ENCODE measurements at regions not wholly inside any gene's neighbourhood (a gene's known extent, or its start where the extent isn't known, plus 50 kb on each side); places are given as distances from the start of the nearest gene placed in this dataset.

DNA sequence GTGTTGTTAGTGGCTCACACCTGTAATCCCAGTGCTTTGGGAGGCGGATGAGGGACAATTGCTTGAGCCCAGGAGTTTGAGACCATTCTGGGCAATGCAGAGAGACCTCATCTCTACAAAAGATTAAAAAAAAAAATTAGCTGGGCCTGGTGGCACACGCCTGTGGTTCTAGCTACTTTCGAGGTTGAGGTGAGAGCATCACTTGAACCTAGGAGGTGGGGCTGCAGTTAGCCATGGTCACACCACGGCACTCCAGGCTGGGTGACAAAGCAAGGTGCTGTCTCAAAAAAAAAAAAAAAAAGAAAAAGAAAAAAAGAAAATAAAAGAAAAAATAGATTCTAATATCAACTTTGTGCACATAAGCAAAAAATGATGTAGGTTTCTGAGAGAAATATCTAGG is 1492.5 kb upstream of the TMEFF2 start:
- no peaks in the 10 kb centered on the region for H3K27me3 ChIP-seq (ENCODE audit: insufficient read depth, low read length, poor library complexity, severe bottlenecking)
- no peak for TF ChIP-seq EZH2phosphoT487 (IDR thresholded peaks at IDR 0.05; ENCODE audit: borderline replicate concordance)
- TF ChIP-seq, protein P1, sequence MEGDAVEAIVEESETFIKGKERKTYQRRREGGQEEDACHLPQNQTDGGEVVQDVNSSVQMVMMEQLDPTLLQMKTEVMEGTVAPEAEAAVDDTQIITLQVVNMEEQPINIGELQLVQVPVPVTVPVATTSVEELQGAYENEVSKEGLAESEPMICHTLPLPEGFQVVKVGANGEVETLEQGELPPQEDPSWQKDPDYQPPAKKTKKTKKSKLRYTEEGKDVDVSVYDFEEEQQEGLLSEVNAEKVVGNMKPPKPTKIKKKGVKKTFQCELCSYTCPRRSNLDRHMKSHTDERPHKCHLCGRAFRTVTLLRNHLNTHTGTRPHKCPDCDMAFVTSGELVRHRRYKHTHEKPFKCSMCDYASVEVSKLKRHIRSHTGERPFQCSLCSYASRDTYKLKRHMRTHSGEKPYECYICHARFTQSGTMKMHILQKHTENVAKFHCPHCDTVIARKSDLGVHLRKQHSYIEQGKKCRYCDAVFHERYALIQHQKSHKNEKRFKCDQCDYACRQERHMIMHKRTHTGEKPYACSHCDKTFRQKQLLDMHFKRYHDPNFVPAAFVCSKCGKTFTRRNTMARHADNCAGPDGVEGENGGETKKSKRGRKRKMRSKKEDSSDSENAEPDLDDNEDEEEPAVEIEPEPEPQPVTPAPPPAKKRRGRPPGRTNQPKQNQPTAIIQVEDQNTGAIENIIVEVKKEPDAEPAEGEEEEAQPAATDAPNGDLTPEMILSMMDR (conservative IDR thresholded peaks at IDR 0.05; ENCODE audit: low read length), result no peak
- no peak overlapping the region for H2AFZ ChIP-seq (ENCODE audit: low read length)
- H3F3A ChIP-seq (ENCODE audit: low read depth), result no peaks in the 10 kb centered on the region
- no peaks in the 10 kb centered on the region for H3K36me3 ChIP-seq (ENCODE audit: insufficient read depth, low read length)
- H3K9me3 ChIP-seq (ENCODE audit: insufficient read depth, low read depth, low read length), result no peaks in the 10 kb centered on the region
- H3K4me3 ChIP-seq (ENCODE audit: low read length, poor library complexity, severe bottlenecking), result no peak overlapping the region
- H3K4me2 ChIP-seq (ENCODE audit: low read depth, low read length, poor library complexity, severe bottlenecking), result no peak overlapping the region
- no peaks in the 10 kb centered on the region for H3K9me2 ChIP-seq (replicated peaks; ENCODE audit: low read depth, low read length)
- no peaks in the 10 kb centered on the region for H3K79me2 ChIP-seq (ENCODE audit: insufficient read depth, low read length)
- no peaks in the 10 kb centered on the region for H4K20me1 ChIP-seq (ENCODE audit: insufficient read depth, low read length, poor library complexity, severe bottlenecking)
- no peak overlapping the region for H3K9ac ChIP-seq (ENCODE audit: low read depth, low read length, poor library complexity, severe bottlenecking)
- H3K4me1 ChIP-seq (ENCODE audit: insufficient read depth, low read length, poor library complexity, severe bottlenecking), result no peaks in the 10 kb centered on the region

DNA sequence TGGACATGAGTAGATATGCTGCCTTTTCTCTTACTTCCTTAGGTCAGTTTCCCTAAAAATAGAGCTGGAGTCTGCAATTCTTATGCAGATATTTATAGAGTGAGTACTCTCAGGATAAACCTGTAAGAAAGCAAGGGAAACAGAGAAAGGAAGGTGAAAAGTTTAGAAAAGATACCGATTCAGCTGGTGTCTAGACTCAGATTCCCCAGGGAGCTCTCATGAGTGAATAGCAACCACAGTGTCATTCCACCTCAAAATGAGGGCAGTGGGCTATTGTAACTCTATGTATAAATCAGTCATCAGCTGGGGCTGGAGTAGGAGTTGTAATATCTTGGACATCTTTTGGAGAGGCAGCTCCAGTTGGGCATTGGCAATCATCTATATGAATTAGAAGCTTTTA is 1485.1 kb upstream of the TMEFF2 start:
- TF ChIP-seq, protein P1 (conservative IDR thresholded peaks at IDR 0.05; ENCODE audit: low read length), result no peak
- TF ChIP-seq EZH2phosphoT487 (IDR thresholded peaks at IDR 0.05; ENCODE audit: borderline replicate concordance), result no peak
- Histone ChIP-seq H3K9me3 (ENCODE audit: insufficient read depth, low read depth, low read length) (no peaks in the 10 kb centered on the region), H3K4me1 (ENCODE audit: insufficient read depth, low read length, poor library complexity, severe bottlenecking) (no peaks in the 10 kb centered on the region), H3K9me2 (replicated peaks; ENCODE audit: low read depth, low read length) (no peaks in the 10 kb centered on the region), H3K9ac (ENCODE audit: low read depth, low read length, poor library complexity, severe bottlenecking) (no peak overlapping the region), H3K36me3 (ENCODE audit: insufficient read depth, low read length) (no peaks in the 10 kb centered on the region), H2AFZ (ENCODE audit: low read length) (no peak overlapping the region), H3K27me3 (ENCODE audit: insufficient read depth, low read length, poor library complexity, severe bottlenecking) (no peaks in the 10 kb centered on the region), H3K79me2 (ENCODE audit: insufficient read depth, low read length) (no peaks in the 10 kb centered on the region), H4K20me1 (ENCODE audit: insufficient read depth, low read length, poor library complexity, severe bottlenecking) (no peaks in the 10 kb centered on the region), H3F3A (ENCODE audit: low read depth) (no peaks in the 10 kb centered on the region), H3K4me3 (ENCODE audit: low read length, poor library complexity, severe bottlenecking) (no peak overlapping the region), H3K4me2 (ENCODE audit: low read depth, low read length, poor library complexity, severe bottlenecking) (no peak overlapping the region)

DNA sequence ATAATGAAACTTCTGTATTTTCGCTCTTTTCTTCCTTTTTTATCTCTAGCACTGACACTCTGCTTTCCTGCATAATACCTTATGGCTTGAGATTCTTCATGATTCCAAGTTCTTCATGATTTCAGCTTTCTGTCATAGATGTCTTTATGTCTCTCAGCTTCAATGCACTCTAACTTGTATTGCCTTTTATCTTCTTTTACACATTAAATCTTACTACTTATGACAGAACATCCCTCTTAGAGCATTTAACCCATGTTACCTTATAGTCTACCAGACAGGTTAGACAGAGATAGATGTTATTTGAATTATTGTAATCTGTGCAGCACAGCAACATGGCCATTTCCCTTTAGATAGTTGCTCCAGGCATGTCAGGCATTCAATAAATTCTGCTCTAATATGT is 1475.7 kb upstream of the TMEFF2 start:
- no peaks in the 10 kb centered on the region for H3K9me3 ChIP-seq (ENCODE audit: insufficient read depth, low read depth, low read length)
- H4K20me1 ChIP-seq (ENCODE audit: insufficient read depth, low read length, poor library complexity, severe bottlenecking), result no peaks in the 10 kb centered on the region
- no peaks in the 10 kb centered on the region for H3K36me3 ChIP-seq (ENCODE audit: insufficient read depth, low read length)
- no peak overlapping the region for H2AFZ ChIP-seq (ENCODE audit: low read length)
- no peaks in the 10 kb centered on the region for H3K79me2 ChIP-seq (ENCODE audit: insufficient read depth, low read length)
- no peak overlapping the region for H3K4me2 ChIP-seq (ENCODE audit: low read depth, low read length, poor library complexity, severe bottlenecking)
- no peaks in the 10 kb centered on the region for H3K4me1 ChIP-seq (ENCODE audit: insufficient read depth, low read length, poor library complexity, severe bottlenecking)
- H3F3A ChIP-seq (ENCODE audit: low read depth), result no peaks in the 10 kb centered on the region
- no peaks in the 10 kb centered on the region for H3K9me2 ChIP-seq (replicated peaks; ENCODE audit: low read depth, low read length)
- TF ChIP-seq, protein P1 (conservative IDR thresholded peaks at IDR 0.05; ENCODE audit: low read length), result no peak
- TF ChIP-seq EZH2phosphoT487 (IDR thresholded peaks at IDR 0.05; ENCODE audit: borderline replicate concordance), result no peak
- H3K27me3 ChIP-seq (ENCODE audit: insufficient read depth, low read length, poor library complexity, severe bottlenecking), result no peaks in the 10 kb centered on the region
- H3K9ac ChIP-seq (ENCODE audit: low read depth, low read length, poor library complexity, severe bottlenecking), result no peak overlapping the region
- H3K4me3 ChIP-seq (ENCODE audit: low read length, poor library complexity, severe bottlenecking), result no peak overlapping the region
